CD14-positive monocyte (primary cell): ENCODE measurements at regions not wholly inside any gene's neighbourhood (a gene's known extent, or its start where the extent isn't known, plus 50 kb on each side); places are given as distances from the start of the nearest gene placed in this dataset.

Source experiments
- DNase-seq, 3 donors: peaks; one replicate each; pipeline ENCODE4 v3.0.0-alpha.2; 2011 to 2022
- H2AFZ ChIP-seq: 2 replicates; pipeline ENCODE4 v1.6.0; 2012; ENCODE audit warnings: mild to moderate bottlenecking, low read depth, low read length, inconsistent platforms; ENCODE audit not compliant: insufficient read depth, poor library complexity, severe bottlenecking
- H3K27ac ChIP-seq, 2 donors: 1 replicate in 1 of 2; 2 replicates in 1 of 2; pipeline ENCODE4 v1.5.1; 2012 to 2013; ENCODE audit warnings: low read length in 2 of 2, control low read depth in 1 of 2, inconsistent platforms in 1 of 2, low read depth in 1 of 2, mild to moderate bottlenecking in 1 of 2
- H3K27me3 ChIP-seq, 2 donors: one replicate each; pipeline versions ENCODE4 v1.6.0 to v1.6.1; 2011 to 2013; ENCODE audit warnings: low read length in 2 of 2; ENCODE audit not compliant: control insufficient read depth in 2 of 2, insufficient read depth in 2 of 2
- H3K36me3 ChIP-seq, 2 donors: replicated peaks in 1 of 2; 1 replicate in 1 of 2; 2 replicates in 1 of 2; pipeline versions ENCODE4 v1.5.1 to v1.6.1; 2012 to 2013; ENCODE audit warnings: low read length in 2 of 2, control low read depth in 1 of 2, inconsistent platforms in 1 of 2, mild to moderate bottlenecking in 1 of 2; ENCODE audit not compliant: insufficient read depth in 2 of 2, control insufficient read depth in 1 of 2
- H3K4me1 ChIP-seq, 2 donors: 1 replicate in 1 of 2; 2 replicates in 1 of 2; pipeline versions ENCODE4 v1.5.1 to v1.6.1; 2012 to 2013; ENCODE audit warnings: low read length in 2 of 2, control low read depth in 1 of 2, inconsistent platforms in 1 of 2, mild to moderate bottlenecking in 1 of 2, moderate library complexity in 1 of 2; ENCODE audit not compliant: insufficient read depth in 2 of 2, control insufficient read depth in 1 of 2
- H3K4me2 ChIP-seq: replicated peaks from 2 replicates; pipeline ENCODE3; 2012; ENCODE audit warnings: low read length, moderate library complexity, mild to moderate bottlenecking; ENCODE audit not compliant: poor library complexity, severe bottlenecking; ENCODE audit errors: extremely low read depth
- H3K4me3 ChIP-seq, 3 experiments: fragments of 200-600 bp in 1 of 3; sonication (generic) in 1 of 3; replicated peaks in 1 of 3; 1 replicate in 2 of 3; 2 replicates in 1 of 3; pipeline ENCODE4 v1.5.1; 2011 to 2013; ENCODE audit warnings: low read length in 3 of 3, mild to moderate bottlenecking in 3 of 3, control low read depth in 2 of 3, low read depth in 2 of 3, inconsistent platforms in 1 of 3, moderate library complexity in 1 of 3
- H3K79me2 ChIP-seq: 2 replicates; pipeline ENCODE4 v1.6.0; 2012; ENCODE audit warnings: mild to moderate bottlenecking, control low read depth, inconsistent platforms, low read length, moderate library complexity; ENCODE audit not compliant: insufficient read depth
- H3K9ac ChIP-seq: 2 replicates; pipeline ENCODE4 v1.6.0; 2017; ENCODE audit warnings: low read length, mild to moderate bottlenecking; ENCODE audit not compliant: insufficient read depth, poor library complexity, severe bottlenecking
- H3K9me3 ChIP-seq, 2 donors: replicated peaks in 1 of 2; 1 replicate in 1 of 2; 2 replicates in 1 of 2; pipeline versions ENCODE4 v1.5.1 to v1.6.1; 2012 to 2013; ENCODE audit warnings: low read length in 2 of 2, control low read depth in 1 of 2; ENCODE audit not compliant: control insufficient read depth in 1 of 2, insufficient read depth in 1 of 2
- H4K20me1 ChIP-seq: 2 replicates; pipeline ENCODE4 v1.6.0; 2012; ENCODE audit warnings: mild to moderate bottlenecking, low read length, control low read depth, moderate library complexity; ENCODE audit not compliant: insufficient read depth
- H3K27ac Mint-ChIP-seq, 7 donors: one replicate each; pipeline ENCODE4 v1.8.0; 2020; ENCODE audit warnings: mild to moderate bottlenecking in 7 of 7, mixed read lengths in 7 of 7, moderate library complexity in 6 of 7, inconsistent platforms in 2 of 7
- H3K27me3 Mint-ChIP-seq, 3 donors: one replicate each; pipeline ENCODE4 v1.8.0; 2021 to 2022; ENCODE audit warnings: low read depth in 3 of 3, mild to moderate bottlenecking in 3 of 3, mixed read lengths in 3 of 3, moderate library complexity in 3 of 3, inconsistent platforms in 1 of 3
- H3K36me3 Mint-ChIP-seq, 2 donors: one replicate each; pipeline ENCODE4 v1.8.0; 2020; ENCODE audit warnings: mixed read lengths in 2 of 2, inconsistent platforms in 1 of 2, mild to moderate bottlenecking in 1 of 2
- H3K4me1 Mint-ChIP-seq: one replicate; pipeline ENCODE4 v1.8.0; 2020; ENCODE audit warnings: mild to moderate bottlenecking, mixed read lengths
- H3K4me3 Mint-ChIP-seq, 2 donors: one replicate each; pipeline ENCODE4 v1.8.0; 2020; ENCODE audit warnings: mild to moderate bottlenecking in 2 of 2, mixed read lengths in 2 of 2, moderate library complexity in 1 of 2
- H3K9me3 Mint-ChIP-seq, 7 donors: one replicate each; pipeline ENCODE4 v1.8.0; 2020 to 2022; ENCODE audit warnings: mixed read lengths in 7 of 7, mild to moderate bottlenecking in 6 of 7, moderate library complexity in 6 of 7, inconsistent platforms in 2 of 7
- WGBS: methylation state at CpG from one replicate; pipeline ENCODE4 v1.1.5; 2013; ENCODE audit warnings: missing lambda C conversion rate; ENCODE audit not compliant: insufficient coverage; 5-methylcytosine and 5-hydroxymethylcytosine counted together
- intact Hi-C, 2 donors: fragments of 100-400 bp; cut with micrococcal nuclease; formaldehyde crosslinking; loops; one replicate each; pipeline versions ENCODE4 v1.15.0 to v1.15.1; 2023
- TF ChIP-seq, protein P1 (sequence below): fragments of 200-600 bp; IDR thresholded peaks from one replicate; pipeline ENCODE4 v1.8.0; 2022; ENCODE audit warnings: antibody characterized with exemption, mild to moderate bottlenecking

DNA sequence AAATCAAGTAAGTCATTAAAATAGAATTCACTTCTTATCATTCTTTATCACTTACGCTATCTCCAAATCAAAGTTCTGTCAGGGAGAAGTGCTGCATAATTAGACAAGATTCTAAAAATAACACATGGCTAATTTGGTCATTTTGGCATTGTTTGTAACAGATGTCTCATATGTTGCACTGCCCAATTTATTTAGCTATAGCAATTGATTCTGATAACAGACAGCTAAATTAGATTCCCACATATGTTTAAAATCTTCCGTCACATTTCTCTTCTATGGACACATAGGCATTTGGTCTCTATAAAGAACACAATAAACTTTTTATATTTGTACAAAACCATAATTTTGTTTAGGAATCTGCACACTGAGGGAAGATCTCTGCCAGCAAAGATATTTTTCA lies 644.5 kb upstream of the VRK2 start:
- no peak overlapping the region for H3K4me3 ChIP-seq

DNA sequence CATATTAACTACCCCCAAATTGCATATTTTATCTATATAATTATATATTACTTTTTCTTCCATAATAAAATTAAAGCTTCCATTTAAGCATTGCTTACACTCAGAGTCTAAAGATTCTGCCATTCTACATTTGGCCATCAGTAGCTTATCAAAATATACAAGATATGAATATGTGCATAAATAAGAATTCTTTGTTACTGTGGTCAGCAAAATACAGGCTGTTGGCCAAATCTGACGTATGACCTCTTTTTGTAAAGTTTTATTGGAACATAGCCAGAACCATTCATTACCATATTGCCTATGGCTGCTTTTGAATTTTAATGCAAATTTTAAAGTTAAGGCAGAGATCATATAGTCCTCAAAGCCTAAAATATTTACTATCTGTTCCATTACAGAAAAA lies 643.9 kb upstream of the VRK2 start:
- Histone ChIP-seq H3K27ac (no peak overlapping the region), H3K27me3 (no peaks in the 10 kb centered on the region), H3K9me3 (no peaks in the 10 kb centered on the region), H3K4me1 (no peaks in the 10 kb centered on the region), H3K79me2 (no peaks in the 10 kb centered on the region), H3K4me3 (no peak overlapping the region), H4K20me1 (no peaks in the 10 kb centered on the region), H3K36me3 (no peaks in the 10 kb centered on the region), H3K4me2 (no peak overlapping the region), H3K9ac (no peak overlapping the region), H2AFZ (no peak overlapping the region)
- no peak overlapping the region for H3K4me3 Mint-ChIP-seq
- H3K27me3 Mint-ChIP-seq, result no peaks in the 10 kb centered on the region
- H3K27ac Mint-ChIP-seq, result no peak overlapping the region
- TF ChIP-seq, protein P1, sequence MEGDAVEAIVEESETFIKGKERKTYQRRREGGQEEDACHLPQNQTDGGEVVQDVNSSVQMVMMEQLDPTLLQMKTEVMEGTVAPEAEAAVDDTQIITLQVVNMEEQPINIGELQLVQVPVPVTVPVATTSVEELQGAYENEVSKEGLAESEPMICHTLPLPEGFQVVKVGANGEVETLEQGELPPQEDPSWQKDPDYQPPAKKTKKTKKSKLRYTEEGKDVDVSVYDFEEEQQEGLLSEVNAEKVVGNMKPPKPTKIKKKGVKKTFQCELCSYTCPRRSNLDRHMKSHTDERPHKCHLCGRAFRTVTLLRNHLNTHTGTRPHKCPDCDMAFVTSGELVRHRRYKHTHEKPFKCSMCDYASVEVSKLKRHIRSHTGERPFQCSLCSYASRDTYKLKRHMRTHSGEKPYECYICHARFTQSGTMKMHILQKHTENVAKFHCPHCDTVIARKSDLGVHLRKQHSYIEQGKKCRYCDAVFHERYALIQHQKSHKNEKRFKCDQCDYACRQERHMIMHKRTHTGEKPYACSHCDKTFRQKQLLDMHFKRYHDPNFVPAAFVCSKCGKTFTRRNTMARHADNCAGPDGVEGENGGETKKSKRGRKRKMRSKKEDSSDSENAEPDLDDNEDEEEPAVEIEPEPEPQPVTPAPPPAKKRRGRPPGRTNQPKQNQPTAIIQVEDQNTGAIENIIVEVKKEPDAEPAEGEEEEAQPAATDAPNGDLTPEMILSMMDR, result no peak
- DNase-seq, result no peak
- WGBS, result no CpG with 5 or more reads among the region's 1 CpG
- no peaks in the 10 kb centered on the region for H3K36me3 Mint-ChIP-seq
- no peaks in the 10 kb centered on the region for H3K4me1 Mint-ChIP-seq
- peaks cover 0 to 4% (median 0%) of the 10 kb centered on the region in 7 donors for H3K9me3 Mint-ChIP-seq
- intact Hi-C loops, result loop anchor here in 1 of 2 donors (10.0 kb wide), 1 partner anchor 52 kb away; no protein-coding TSS in a partner anchor

More for the DNA sequence above, 644.5 kb upstream of the VRK2 start:
- H3K4me3 Mint-ChIP-seq, result no peak overlapping the region
- H3K27me3 Mint-ChIP-seq, result peaks cover 0 to 2% (median 0%) of the 10 kb centered on the region in 3 donors
- H3K4me2 ChIP-seq, result no peak overlapping the region
- no peaks in the 10 kb centered on the region for H3K9me3 ChIP-seq
- no peaks in the 10 kb centered on the region for H3K27me3 ChIP-seq
- no peak overlapping the region for H3K27ac ChIP-seq
- H3K27ac Mint-ChIP-seq, result no peak overlapping the region
- no peaks in the 10 kb centered on the region for H3K36me3 Mint-ChIP-seq
- no CpG with 5 or more reads among the region's 2 CpGs for WGBS
- H3K9ac ChIP-seq, result no peak overlapping the region
- TF ChIP-seq, protein P1, result no peak
- H3K9me3 Mint-ChIP-seq, result peaks cover 0 to 8% (median 2%) of the 10 kb centered on the region in 7 donors
- no peaks in the 10 kb centered on the region for H3K79me2 ChIP-seq
- no peaks in the 10 kb centered on the region for H3K4me1 Mint-ChIP-seq
- no peak overlapping the region for H2AFZ ChIP-seq
- no peaks in the 10 kb centered on the region for H3K36me3 ChIP-seq
- H3K4me1 ChIP-seq, result no peaks in the 10 kb centered on the region
- no peaks in the 10 kb centered on the region for H4K20me1 ChIP-seq
- intact Hi-C loops, result loop anchor here in 1 of 2 donors (10.0 kb wide), 1 partner anchor 53 kb away; no protein-coding TSS in a partner anchor
- no peak for DNase-seq
